ENCODE measurements at regions not wholly inside any gene's neighbourhood (a gene's known extent, or its start where the extent isn't known, plus 50 kb on each side); places are given as distances from the start of the nearest gene placed in this dataset.

- TF ChIP-seq CTCF (IDR thresholded peaks at IDR 0.05), result no peak
- no peak for TF ChIP-seq POLR2A (IDR thresholded peaks at IDR 0.05)
- TF ChIP-seq EP300 (IDR thresholded peaks at IDR 0.05), result no peak
Measured at GRCh38 chr21:32211306-32211705, 67.5 kb downstream of the MIS18A start.

Measured in ovary (tissue), 3 donors.